H1 (cell line): ENCODE measurements at regions not wholly inside any gene's neighbourhood (a gene's known extent, or its start where the extent isn't known, plus 50 kb on each side); places are given as distances from the start of the nearest gene placed in this dataset.

Experiments
- CTCF ChIA-PET: fragments of 300-600 bp; sonication (Branson Sonifier 250); formaldehyde crosslinking; loops from one replicate; lab custom pipeline; 2021; ENCODE audit not compliant: partially characterized antibody; lab: Charles Lee
- POLR2A ChIA-PET: fragments of 300-600 bp; sonication (Branson Sonifier 250); formaldehyde crosslinking; loops from one replicate; lab custom pipeline; 2021; ENCODE audit warnings: inconsistent platforms; ENCODE audit not compliant: partially characterized antibody; lab: Charles Lee
- DNase-seq, 2 experiments: peaks; one replicate each; pipeline versions ENCODE4 v3.0.0 to v3.0.0-alpha.2; 2010 to 2022; ENCODE audit warnings: low spot score in 2 of 2, low read depth in 1 of 2, mixed read lengths in 1 of 2
- FAIRE-seq: peaks from 2 replicates; lab custom pipeline; 2011; peaks lifted over from hg19 to GRCh38; lab: Jason Lieb, UNC
- H2AFZ ChIP-seq: 2 replicates; pipeline ENCODE4 v1.8.1; 2012; ENCODE audit warnings: low read length, inconsistent platforms
- H2AK5ac ChIP-seq: 2 replicates; pipeline ENCODE4 v1.6.1; 2013; ENCODE audit warnings: low read depth, low read length
- H2BK120ac ChIP-seq: replicated peaks from 2 replicates; pipeline ENCODE3; 2013; ENCODE audit warnings: low read depth, low read length, inconsistent platforms
- H2BK12ac ChIP-seq: 2 replicates; pipeline ENCODE4 v1.6.1; 2013; ENCODE audit warnings: low read depth, low read length
- H2BK15ac ChIP-seq: 2 replicates; pipeline ENCODE4 v1.6.1; 2013; ENCODE audit warnings: low read length
- H2BK20ac ChIP-seq: 2 replicates; pipeline ENCODE4 v1.6.1; 2013; ENCODE audit warnings: low read length
- H2BK5ac ChIP-seq: 2 replicates; pipeline ENCODE4 v1.6.1; 2013; ENCODE audit warnings: low read depth, low read length
- H3K14ac ChIP-seq: 2 replicates; pipeline ENCODE4 v1.6.1; 2013; ENCODE audit warnings: inconsistent platforms; ENCODE audit not compliant: insufficient read length
- H3K18ac ChIP-seq: 2 replicates; pipeline ENCODE4 v1.6.1; 2013; ENCODE audit warnings: low read length; ENCODE audit errors: extremely low read depth
- H3K23ac ChIP-seq: 2 replicates; pipeline ENCODE4 v1.6.1; 2013; ENCODE audit warnings: inconsistent platforms; ENCODE audit not compliant: insufficient read length
- H3K23me2 ChIP-seq: 2 replicates; pipeline ENCODE4 v1.6.1; 2013; ENCODE audit warnings: low read depth, low read length
- H3K27ac ChIP-seq: 2 replicates; pipeline ENCODE4 v1.6.1; 2011; ENCODE audit warnings: low read depth, low read length, inconsistent platforms
- H3K27me3 ChIP-seq, 4 experiments: replicated peaks in 1 of 4; 1 replicate in 1 of 4; 2 replicates in 3 of 4; pipeline versions ENCODE4 v1.6.1 to v1.8.1; 2011 to 2013; ENCODE audit warnings: low read length in 3 of 4, mild to moderate bottlenecking in 3 of 4, inconsistent platforms in 2 of 4, mixed read lengths in 2 of 4, moderate library complexity in 1 of 4; ENCODE audit not compliant: control insufficient read depth in 3 of 4, insufficient read depth in 3 of 4; ENCODE audit errors: extremely low read depth in 1 of 4
- H3K36me3 ChIP-seq, 4 experiments: 2 replicates each; pipeline versions ENCODE4 v1.6.1 to v1.8.1; 2011 to 2013; ENCODE audit warnings: mild to moderate bottlenecking in 4 of 4, low read length in 3 of 4, moderate library complexity in 2 of 4, control low read depth in 1 of 4, inconsistent platforms in 1 of 4; ENCODE audit not compliant: insufficient read depth in 4 of 4, control insufficient read depth in 2 of 4
- H3K4ac ChIP-seq: replicated peaks from 2 replicates; pipeline ENCODE3; 2013; ENCODE audit warnings: low read length, low read depth, mixed read lengths, inconsistent platforms; ENCODE audit not compliant: insufficient read length
- H3K4me1 ChIP-seq, 4 experiments: replicated peaks in 1 of 4; 1 replicate in 1 of 4; 2 replicates in 3 of 4; pipeline versions ENCODE4 v1.6.1 to v1.8.1; 2011 to 2013; ENCODE audit warnings: low read length in 3 of 4, inconsistent platforms in 2 of 4, mixed read lengths in 1 of 4; ENCODE audit not compliant: insufficient read depth in 4 of 4, control insufficient read depth in 3 of 4
- H3K4me2 ChIP-seq, 2 experiments: 2 replicates each; pipeline versions ENCODE4 v1.6.1 to v1.8.1; 2011 to 2013; ENCODE audit warnings: low read depth in 2 of 2, low read length in 2 of 2, control low read depth in 1 of 2, inconsistent platforms in 1 of 2, mild to moderate bottlenecking in 1 of 2; ENCODE audit not compliant: insufficient read depth in 1 of 2
- H3K4me3 ChIP-seq, 4 experiments: fragments of 200-600, 300-600 bp in 1 of 4; sonication (generic), shearing (Covaris generic), sonication (Bioruptor Twin) in 1 of 4; 2 replicates each; pipeline versions ENCODE4 v1.5.1 to v1.8.1; 2011 to 2016; ENCODE audit warnings: low read length in 4 of 4, low read depth in 3 of 4, control low read depth in 2 of 4, inconsistent platforms in 2 of 4, mild to moderate bottlenecking in 2 of 4, mixed read lengths in 1 of 4, moderate library complexity in 1 of 4; ENCODE audit not compliant: insufficient read depth in 2 of 4; ENCODE audit errors: extremely low read depth in 1 of 4
- H3K56ac ChIP-seq: replicated peaks from 2 replicates; pipeline ENCODE3; 2013; ENCODE audit warnings: low read depth, mild to moderate bottlenecking, mixed read lengths, low read length, inconsistent platforms; ENCODE audit not compliant: insufficient read length
- H3K79me1 ChIP-seq: 2 replicates; pipeline ENCODE4 v1.6.1; 2013; ENCODE audit warnings: low read depth, low read length, control low read depth
- H3K79me2 ChIP-seq, 2 experiments: 2 replicates each; pipeline versions ENCODE4 v1.6.1 to v1.8.1; 2012 to 2013; ENCODE audit warnings: low read length in 2 of 2, mild to moderate bottlenecking in 2 of 2, inconsistent platforms in 1 of 2; ENCODE audit not compliant: insufficient read depth in 2 of 2, control insufficient read depth in 1 of 2
- H3K9ac ChIP-seq, 4 experiments: replicated peaks in 1 of 4; 1 replicate in 1 of 4; 2 replicates in 3 of 4; pipeline versions ENCODE4 v1.6.1 to v1.8.1; 2011 to 2013; ENCODE audit warnings: low read depth in 3 of 4, low read length in 3 of 4, control low read depth in 2 of 4, mild to moderate bottlenecking in 2 of 4, moderate library complexity in 2 of 4, inconsistent platforms in 1 of 4; ENCODE audit errors: extremely low read depth in 1 of 4
- H3K9me3 ChIP-seq, 2 experiments: 2 replicates each; pipeline versions ENCODE4 v1.6.1 to v1.8.1; 2012 to 2013; ENCODE audit warnings: mild to moderate bottlenecking in 2 of 2, moderate library complexity in 2 of 2, control low read depth in 1 of 2, inconsistent platforms in 1 of 2, low read depth in 1 of 2, low read length in 1 of 2, mixed read lengths in 1 of 2; ENCODE audit not compliant: insufficient read depth in 2 of 2
- H4K20me1 ChIP-seq, 2 experiments: replicated peaks in 1 of 2; 2 replicates each; pipeline versions ENCODE3 to v1.8.1; 2011 to 2013; ENCODE audit warnings: inconsistent platforms in 2 of 2, low read length in 2 of 2, mild to moderate bottlenecking in 1 of 2; ENCODE audit not compliant: insufficient read depth in 2 of 2, control insufficient read depth in 1 of 2
- H4K5ac ChIP-seq: 2 replicates; pipeline ENCODE4 v1.6.1; 2013; ENCODE audit warnings: low read length, low read depth, mixed read lengths, inconsistent platforms; ENCODE audit not compliant: insufficient read length
- H4K8ac ChIP-seq: 2 replicates; pipeline ENCODE4 v1.8.0; 2013; ENCODE audit warnings: mild to moderate bottlenecking, moderate library complexity, low read length, inconsistent platforms; ENCODE audit not compliant: insufficient read depth; ENCODE audit errors: extremely low read depth
- H4K91ac ChIP-seq: replicated peaks from 2 replicates; pipeline ENCODE3; 2013; ENCODE audit warnings: low read length, mixed read lengths, inconsistent platforms; ENCODE audit not compliant: insufficient read length
- ASH2L ChIP-seq: fragments of 200-600, 300-600 bp; sonication (generic); IDR thresholded peaks from one replicate; pipeline ENCODE4 v1.7.1; 2017; ENCODE audit warnings: low read length
- CREB1 ChIP-seq: IDR thresholded peaks from 2 replicates; pipeline ENCODE4 v1.6.1; 2012; ENCODE audit warnings: inconsistent platforms
- CTBP2 ChIP-seq: IDR thresholded peaks from 2 replicates; pipeline ENCODE4 v1.7.0; 2011; ENCODE audit warnings: borderline replicate concordance, mild to moderate bottlenecking, moderate library complexity, mixed read lengths, low read length; ENCODE audit not compliant: insufficient read depth, insufficient read length
- RBBP5 ChIP-seq: IDR thresholded peaks from 2 replicates; pipeline ENCODE4 v1.7.1; 2012; ENCODE audit warnings: low read depth, mild to moderate bottlenecking, inconsistent platforms, low read length, moderate library complexity, borderline replicate concordance
- WGBS, 2 experiments: shearing (Covaris generic) in 1 of 2; methylation state at CpG; one replicate each; pipeline versions ENCODE4 v1.1.6 to v1.1.7; 2013 to 2015; ENCODE audit warnings: low lambda C conversion rate in 2 of 2, mixed read lengths in 2 of 2, inconsistent platforms in 1 of 2, low coverage in 1 of 2, missing lambda C conversion rate in 1 of 2; ENCODE audit not compliant: insufficient replicate concordance in 2 of 2, insufficient coverage in 1 of 2, insufficient read length in 1 of 2; ENCODE audit errors: extremely low coverage in 1 of 2, missing lambda C conversion rate in 1 of 2; 5-methylcytosine and 5-hydroxymethylcytosine counted together

DNA sequence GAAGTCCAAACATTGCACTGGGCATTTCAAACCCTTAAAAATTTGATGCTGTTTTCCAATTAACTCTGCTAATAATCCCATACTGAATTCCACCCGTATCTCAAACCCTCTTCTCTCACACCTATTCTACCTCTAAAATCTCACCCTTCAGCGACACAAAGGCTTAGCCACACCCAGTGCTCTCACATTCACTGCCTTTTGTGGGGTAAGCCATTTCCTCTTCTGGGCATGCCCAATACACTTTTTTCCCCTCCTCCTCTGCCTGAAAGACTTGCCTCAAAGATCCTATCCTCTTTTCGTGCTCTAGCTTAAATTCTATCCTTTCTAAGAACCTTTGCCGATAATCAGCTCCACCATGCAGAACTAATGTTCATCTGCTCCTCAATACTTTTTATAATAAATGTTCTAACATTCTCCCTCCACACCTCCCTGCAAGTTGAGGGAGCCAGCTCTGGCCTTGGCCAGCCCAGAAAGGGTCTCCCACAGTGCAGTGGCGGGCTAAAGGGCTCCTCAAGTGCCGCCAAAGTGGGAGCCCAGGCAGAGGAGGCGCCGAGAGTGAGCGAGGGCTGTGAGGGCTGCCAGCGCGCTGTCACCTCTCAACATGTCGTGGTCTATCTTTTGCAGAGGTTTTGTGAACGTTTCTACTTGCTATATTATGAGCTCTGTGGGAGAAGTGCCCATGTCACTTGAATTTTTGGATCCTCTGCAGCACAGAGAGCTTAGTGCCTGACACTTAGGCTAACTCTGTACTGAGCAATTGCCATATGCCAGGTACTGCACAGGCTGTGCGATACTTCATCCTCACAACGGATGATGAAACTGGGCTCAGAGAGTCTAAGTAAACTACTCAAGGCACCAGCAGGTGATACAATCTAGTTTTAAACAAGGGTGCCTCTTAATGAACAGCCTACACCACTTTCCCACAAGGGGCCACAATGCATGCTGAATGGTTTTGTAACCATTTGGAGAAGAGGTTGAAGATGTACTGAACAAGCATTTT lies 53.6 kb upstream of the BCL6 start:
- WGBS, 2 experiments = 85 to 100% methylated on average over 2 to 15 of the region's 15 CpGs
- no peak overlapping the region for H2AK5ac ChIP-seq
- no peak overlapping the region for H4K91ac ChIP-seq
- H4K8ac ChIP-seq = no peak overlapping the region
- no peaks in the 10 kb centered on the region for H4K20me1 ChIP-seq
- H4K5ac ChIP-seq = no peak overlapping the region
- DNase-seq = no peak
- TF ChIP-seq CTBP2 (no peak), RBBP5 (no peak), CREB1 (no peak), ASH2L (no peak)
- TF ChIP-seq, all 59 proteins: peak for 0
- Histone ChIP-seq H2BK15ac (0 out of 2 replicates have a peak overlapping the region, but pooled peaks have one; percentile 6), H2BK5ac (no peak overlapping the region), H3K23ac (no peak overlapping the region), H3K36me3 (no peaks in the 10 kb centered on the region), H3K4me1 (no peaks in the 10 kb centered on the region), H3K9ac (no peak overlapping the region), H2AFZ (0 out of 2 replicates have a peak overlapping the region, but pooled peaks have one; percentile 25), H3K79me2 (no peaks in the 10 kb centered on the region), H3K18ac (no peak overlapping the region), H2BK120ac (no peak overlapping the region), H3K23me2 (no peaks in the 10 kb centered on the region; the same call in 1 of the 2 replicates), H2BK12ac (no peak overlapping the region), H3K27me3 (no peaks in the 10 kb centered on the region), H2BK20ac (no peak overlapping the region), H3K14ac (no peak overlapping the region), H3K4me3 (no peak overlapping the region), H3K27ac (no peak overlapping the region), H3K4me2 (no peak overlapping the region), H3K4ac (no peak overlapping the region), H3K79me1 (no peaks in the 10 kb centered on the region), H3K9me3 (no peaks in the 10 kb centered on the region), H3K56ac (no peak overlapping the region)
- no peak for FAIRE-seq
- POLR2A ChIA-PET = no interaction called here
- CTCF ChIA-PET = interaction anchor here (0.7 to 1.1 kb wide), 2 partner anchors 11 to 994 kb away, joined by 3 read pairs; no protein-coding TSS in a partner anchor
